HG03097 (cell line): ENCODE measurements at regions not wholly inside any gene's neighbourhood (a gene's known extent, or its start where the extent isn't known, plus 50 kb on each side); places are given as distances from the start of the nearest gene placed in this dataset.

Source experiments
- ATAC-seq: cut with Tn5 transposase; IDR thresholded peaks from one replicate; pipeline ENCODE4 v1.9.1; 2021; ENCODE audit not compliant: unreplicated experiment, low FRiP score

GRCh38 chr3:111244760-111245159 lies 173.1 kb downstream of the NECTIN3 start:
- no peak for ATAC-seq

- ATAC-seq = no peak
Observed at GRCh38 chr3:111246967-111247760, 175.5 kb downstream of the NECTIN3 start.

- ATAC-seq = no peak
Observed at GRCh38 chr3:111248406-111248805, 176.8 kb downstream of the NECTIN3 start.

- no peak for ATAC-seq
Observed at GRCh38 chr3:111249421-111249820, 177.8 kb downstream of the NECTIN3 start.

DNA sequence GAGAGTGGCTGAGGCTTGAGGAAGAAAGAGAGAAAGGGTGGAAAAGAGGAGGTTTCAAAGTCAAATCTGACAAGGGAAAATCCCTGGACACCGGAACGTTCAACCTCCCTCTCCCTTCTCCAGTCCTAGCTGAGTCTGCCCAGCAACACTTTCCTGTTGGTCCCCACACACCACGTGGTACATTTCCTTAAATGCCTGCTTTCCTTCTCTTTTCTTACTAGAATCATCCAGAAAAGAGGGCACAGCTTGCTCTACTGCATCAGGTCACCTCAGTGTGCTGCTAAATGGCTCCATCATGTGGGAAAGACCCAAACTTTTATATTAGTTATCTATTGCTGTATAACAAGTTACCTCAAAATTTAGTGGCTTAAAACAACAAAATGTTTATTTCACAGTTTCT lies 181.2 kb downstream of the NECTIN3 start:
- ATAC-seq = no peak

DNA sequence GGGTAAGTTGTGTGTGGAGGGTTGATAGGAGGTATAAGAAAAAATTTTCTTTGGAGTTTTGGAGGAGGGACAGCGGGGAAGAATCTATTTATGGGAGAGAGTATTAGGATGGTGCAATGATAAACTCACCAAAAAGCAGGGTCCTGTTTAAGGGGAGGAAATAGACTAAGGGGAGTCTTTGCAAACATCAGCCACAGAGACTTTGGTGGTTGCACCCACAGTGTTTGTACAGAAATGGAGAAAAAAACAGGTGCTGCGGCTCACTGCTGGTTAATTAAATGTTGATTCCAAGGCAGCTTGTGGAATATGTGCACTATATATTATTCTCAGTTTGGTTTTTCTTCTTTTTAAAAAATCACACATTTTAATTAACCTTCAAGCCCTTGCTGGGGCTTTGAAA lies 182.1 kb downstream of the NECTIN3 start:
- ATAC-seq = no peak

- no peak for ATAC-seq
Observed at GRCh38 chr3:111260878-111261277, 189.3 kb downstream of the NECTIN3 start.

GRCh38 chr3:111269777-111270176 lies 198.2 kb downstream of the NECTIN3 start:
- ATAC-seq = no peak

- no peak for ATAC-seq
Observed at GRCh38 chr3:111277226-111277625, 205.6 kb downstream of the NECTIN3 start.

DNA sequence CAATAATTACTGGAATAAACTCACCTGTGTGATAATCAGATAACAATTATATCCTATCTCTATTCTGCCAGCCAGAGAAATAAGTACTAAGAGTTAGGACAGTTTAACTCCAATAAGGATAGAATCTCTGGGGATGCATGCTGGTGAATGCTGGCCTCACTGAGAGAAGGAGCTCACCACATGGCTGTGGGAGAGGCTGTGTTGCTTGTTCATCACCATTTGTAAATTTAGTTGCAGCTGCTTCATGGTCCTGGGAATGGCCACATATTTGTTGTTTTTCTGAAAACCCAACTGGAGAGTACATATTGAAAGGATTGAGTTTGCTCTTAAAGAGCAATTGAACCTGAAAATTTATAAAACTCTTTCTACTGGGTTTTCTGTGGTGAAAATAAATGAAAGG lies 207.3 kb downstream of the NECTIN3 start:
- no peak for ATAC-seq

- no peak for ATAC-seq
Observed at GRCh38 chr3:111282024-111282423, 210.4 kb downstream of the NECTIN3 start.

DNA sequence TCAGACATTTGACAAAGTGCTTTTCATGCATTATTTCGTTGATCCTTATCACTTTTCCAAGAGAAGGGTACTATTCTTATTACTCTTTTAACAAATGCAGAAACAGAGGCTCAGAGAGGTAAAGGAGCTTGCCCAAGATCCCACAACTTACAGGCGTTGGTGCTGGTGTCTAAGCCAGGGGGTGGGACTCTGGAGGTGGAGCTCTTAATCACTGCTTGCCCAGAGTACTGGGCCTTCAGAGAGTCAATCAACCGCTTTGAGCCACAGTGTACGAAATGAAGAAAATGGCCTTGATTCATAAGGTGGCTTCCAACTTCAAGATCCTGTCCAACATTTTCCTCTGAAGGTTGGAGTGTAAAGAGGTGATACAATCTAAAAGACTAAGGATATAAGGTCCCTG lies 211.5 kb downstream of the NECTIN3 start:
- no peak for ATAC-seq

DNA sequence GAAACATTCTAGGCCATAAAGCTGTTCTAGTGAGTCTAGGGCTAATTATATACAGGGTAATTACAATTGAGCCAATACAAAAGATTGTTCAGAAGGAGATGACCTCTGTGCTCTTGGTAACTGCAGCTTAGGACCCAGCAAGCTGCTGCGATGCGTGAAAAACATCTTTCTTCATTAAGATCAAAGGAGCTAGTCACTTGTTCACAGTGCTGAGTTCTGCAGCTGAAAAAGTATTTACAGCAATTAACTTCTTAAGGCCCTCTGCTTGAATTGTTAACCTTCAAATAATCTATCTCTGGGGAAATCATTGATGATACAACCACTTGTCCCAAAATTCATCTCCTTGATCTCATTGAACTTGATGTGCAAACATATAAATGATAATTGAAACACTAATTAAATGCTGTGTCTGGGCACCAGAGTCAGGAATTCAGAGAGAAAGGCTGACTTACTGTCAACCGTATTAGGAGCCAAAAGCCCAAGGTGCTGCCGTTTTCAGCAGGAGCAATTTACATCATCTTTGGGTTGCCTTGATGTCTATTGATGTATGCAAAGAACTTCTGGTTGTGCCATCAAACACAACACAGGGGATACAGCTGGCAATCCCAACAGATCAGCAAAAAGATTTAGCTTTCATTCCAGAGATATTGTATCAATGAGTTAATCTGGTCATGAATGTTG lies 213.0 kb downstream of the NECTIN3 start:
- no peak for ATAC-seq

DNA sequence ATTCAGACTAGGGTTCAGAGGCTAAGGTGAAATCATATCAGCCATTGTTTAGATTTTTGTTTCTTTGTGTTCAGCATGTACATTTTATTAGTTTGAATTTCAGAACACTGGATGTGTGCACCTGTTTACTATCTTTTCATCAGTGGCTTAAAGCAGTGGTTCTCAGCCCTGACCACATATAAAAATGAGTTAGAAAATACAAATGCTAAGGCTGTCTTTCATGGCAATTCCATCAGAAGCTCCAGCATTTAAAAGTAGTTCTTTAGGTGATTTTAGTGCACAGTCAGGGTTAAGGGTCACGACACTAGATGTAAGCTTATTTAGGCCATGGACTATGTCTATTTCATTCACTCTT lies 213.5 kb downstream of the NECTIN3 start:
- no peak for ATAC-seq

DNA sequence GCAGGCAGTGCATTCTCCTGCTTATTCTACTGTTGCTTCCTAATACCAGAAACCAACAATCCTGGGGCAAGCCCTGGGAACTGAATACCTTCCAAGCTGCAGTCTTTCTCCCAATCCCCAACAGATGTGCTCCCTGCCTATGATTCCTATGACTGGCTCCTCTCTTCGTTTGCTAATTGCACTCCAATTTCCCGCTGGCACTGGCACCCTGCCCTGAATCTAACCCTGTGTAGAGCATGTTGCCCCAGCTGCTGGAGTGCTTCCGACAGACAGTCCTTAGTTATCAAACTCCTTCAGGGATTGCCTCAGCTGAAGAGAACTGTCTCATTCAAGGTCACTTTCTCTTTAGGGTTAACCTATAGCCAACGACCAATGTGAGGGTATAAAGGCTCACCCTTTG lies 214.1 kb downstream of the NECTIN3 start:
- no peak for ATAC-seq

GRCh38 chr3:111286746-111287145 lies 215.1 kb downstream of the NECTIN3 start:
- ATAC-seq = no peak

DNA sequence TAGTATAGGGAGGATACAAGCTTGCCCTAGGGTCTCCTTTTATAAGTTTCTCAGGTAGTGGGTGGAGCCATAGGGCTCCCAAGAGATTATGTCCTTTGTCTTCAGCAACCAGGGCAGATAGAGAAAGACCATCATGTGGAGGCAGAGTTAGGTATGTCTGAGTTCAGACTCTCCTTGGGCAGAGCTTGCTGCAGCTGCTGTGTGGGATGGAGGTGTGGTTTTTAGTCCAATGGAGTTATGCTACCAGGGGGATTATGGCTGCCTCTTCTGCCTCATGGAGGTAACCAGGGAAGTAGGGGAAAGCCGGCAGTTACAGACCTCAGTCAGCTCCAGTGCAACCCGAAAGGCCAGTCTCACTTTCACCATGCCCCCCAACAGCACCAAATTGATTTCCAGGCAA lies 220.5 kb downstream of the NECTIN3 start:
- ATAC-seq = no peak

DNA sequence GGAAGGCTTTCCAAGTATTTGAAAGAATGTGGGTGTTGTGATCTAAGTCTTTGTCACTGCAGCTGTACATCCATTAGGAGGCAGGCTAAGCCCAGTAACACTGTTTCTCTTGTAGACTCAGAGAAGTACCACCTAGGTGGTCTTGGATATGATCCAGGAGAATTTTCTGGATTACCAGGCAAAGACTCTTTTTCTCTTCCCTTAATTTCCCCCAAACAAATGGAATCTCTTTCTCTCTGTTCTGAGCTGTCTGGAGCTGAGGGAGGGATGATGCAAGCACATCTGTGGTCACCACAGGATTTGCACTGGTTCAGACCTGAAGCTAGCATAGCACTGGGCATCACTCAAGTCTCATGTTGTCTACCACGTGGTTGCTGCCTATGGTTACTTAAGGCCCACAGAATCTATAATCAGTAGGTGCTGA lies 227.6 kb downstream of the NECTIN3 start:
- no peak for ATAC-seq

- ATAC-seq = no peak
Observed at GRCh38 chr3:111301238-111301798, 229.7 kb downstream of the NECTIN3 start.

GRCh38 chr3:111302063-111302462 lies 230.4 kb downstream of the NECTIN3 start:
- no peak for ATAC-seq

DNA sequence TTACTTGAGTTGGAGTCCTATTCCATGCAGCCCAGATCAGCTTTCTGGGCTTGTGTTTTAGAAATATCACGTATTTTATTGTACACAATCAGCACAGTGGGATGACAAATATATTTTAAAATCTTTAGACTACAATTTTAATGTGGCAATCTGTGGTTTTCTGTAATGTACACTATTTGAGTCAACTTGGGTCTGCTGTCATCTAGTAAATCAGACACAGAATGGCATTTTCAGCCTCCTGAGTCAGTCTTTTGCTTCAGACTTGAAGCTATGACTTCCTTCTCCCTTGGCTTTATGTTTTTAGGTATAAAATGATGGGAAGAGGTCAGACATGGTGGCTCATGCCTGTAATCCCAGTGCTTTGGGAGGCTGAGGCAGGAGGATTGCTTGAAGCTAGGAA lies 232.1 kb downstream of the NECTIN3 start:
- no peak for ATAC-seq

DNA sequence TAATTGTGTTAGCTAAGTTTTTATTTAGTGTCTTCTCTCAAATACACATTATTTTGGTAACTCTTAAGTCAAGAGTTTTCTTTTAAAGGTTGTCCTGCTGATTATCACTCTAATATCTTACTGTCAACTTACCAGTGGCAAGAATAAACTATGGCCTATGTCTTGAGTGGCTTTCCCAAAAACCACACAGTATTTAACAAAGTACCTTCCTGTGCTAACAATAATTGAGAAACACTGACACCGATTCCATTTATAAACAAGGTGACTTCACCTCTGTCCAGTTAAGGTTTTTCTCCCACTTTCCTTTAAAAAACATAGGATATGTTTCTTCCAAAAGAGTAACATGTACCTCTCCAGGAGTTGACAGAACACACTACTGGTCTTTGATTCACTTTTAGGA lies 234.3 kb upstream of the CD96 start:
- no peak for ATAC-seq
